H1 (cell line): ENCODE measurements at regions not wholly inside any gene's neighbourhood (a gene's known extent, or its start where the extent isn't known, plus 50 kb on each side); places are given as distances from the start of the nearest gene placed in this dataset.

Experiments
- CTCF ChIA-PET: fragments of 300-600 bp; sonication (Branson Sonifier 250); formaldehyde crosslinking; loops from one replicate; lab custom pipeline; 2021; ENCODE audit not compliant: partially characterized antibody; lab: Charles Lee
- POLR2A ChIA-PET: fragments of 300-600 bp; sonication (Branson Sonifier 250); formaldehyde crosslinking; loops from one replicate; lab custom pipeline; 2021; ENCODE audit warnings: inconsistent platforms; ENCODE audit not compliant: partially characterized antibody; lab: Charles Lee
- DNase-seq, 2 experiments: peaks; one replicate each; pipeline versions ENCODE4 v3.0.0 to v3.0.0-alpha.2; 2010 to 2022; ENCODE audit warnings: low spot score in 2 of 2, low read depth in 1 of 2, mixed read lengths in 1 of 2
- FAIRE-seq: peaks from 2 replicates; lab custom pipeline; 2011; peaks lifted over from hg19 to GRCh38; lab: Jason Lieb, UNC
- H2AFZ ChIP-seq: 2 replicates; pipeline ENCODE4 v1.8.1; 2012; ENCODE audit warnings: low read length, inconsistent platforms
- H2AK5ac ChIP-seq: 2 replicates; pipeline ENCODE4 v1.6.1; 2013; ENCODE audit warnings: low read depth, low read length
- H2BK120ac ChIP-seq: replicated peaks from 2 replicates; pipeline ENCODE3; 2013; ENCODE audit warnings: low read depth, low read length, inconsistent platforms
- H2BK12ac ChIP-seq: 2 replicates; pipeline ENCODE4 v1.6.1; 2013; ENCODE audit warnings: low read depth, low read length
- H2BK15ac ChIP-seq: 2 replicates; pipeline ENCODE4 v1.6.1; 2013; ENCODE audit warnings: low read length
- H2BK20ac ChIP-seq: 2 replicates; pipeline ENCODE4 v1.6.1; 2013; ENCODE audit warnings: low read length
- H2BK5ac ChIP-seq: 2 replicates; pipeline ENCODE4 v1.6.1; 2013; ENCODE audit warnings: low read depth, low read length
- H3K14ac ChIP-seq: 2 replicates; pipeline ENCODE4 v1.6.1; 2013; ENCODE audit warnings: inconsistent platforms; ENCODE audit not compliant: insufficient read length
- H3K18ac ChIP-seq: 2 replicates; pipeline ENCODE4 v1.6.1; 2013; ENCODE audit warnings: low read length; ENCODE audit errors: extremely low read depth
- H3K23ac ChIP-seq: 2 replicates; pipeline ENCODE4 v1.6.1; 2013; ENCODE audit warnings: inconsistent platforms; ENCODE audit not compliant: insufficient read length
- H3K23me2 ChIP-seq: 2 replicates; pipeline ENCODE4 v1.6.1; 2013; ENCODE audit warnings: low read depth, low read length
- H3K27ac ChIP-seq: 2 replicates; pipeline ENCODE4 v1.6.1; 2011; ENCODE audit warnings: low read depth, low read length, inconsistent platforms
- H3K27me3 ChIP-seq, 4 experiments: replicated peaks in 1 of 4; 1 replicate in 1 of 4; 2 replicates in 3 of 4; pipeline versions ENCODE4 v1.6.1 to v1.8.1; 2011 to 2013; ENCODE audit warnings: low read length in 3 of 4, mild to moderate bottlenecking in 3 of 4, inconsistent platforms in 2 of 4, mixed read lengths in 2 of 4, moderate library complexity in 1 of 4; ENCODE audit not compliant: control insufficient read depth in 3 of 4, insufficient read depth in 3 of 4; ENCODE audit errors: extremely low read depth in 1 of 4
- H3K36me3 ChIP-seq, 4 experiments: 2 replicates each; pipeline versions ENCODE4 v1.6.1 to v1.8.1; 2011 to 2013; ENCODE audit warnings: mild to moderate bottlenecking in 4 of 4, low read length in 3 of 4, moderate library complexity in 2 of 4, control low read depth in 1 of 4, inconsistent platforms in 1 of 4; ENCODE audit not compliant: insufficient read depth in 4 of 4, control insufficient read depth in 2 of 4
- H3K4ac ChIP-seq: replicated peaks from 2 replicates; pipeline ENCODE3; 2013; ENCODE audit warnings: low read length, low read depth, mixed read lengths, inconsistent platforms; ENCODE audit not compliant: insufficient read length
- H3K4me1 ChIP-seq, 4 experiments: replicated peaks in 1 of 4; 1 replicate in 1 of 4; 2 replicates in 3 of 4; pipeline versions ENCODE4 v1.6.1 to v1.8.1; 2011 to 2013; ENCODE audit warnings: low read length in 3 of 4, inconsistent platforms in 2 of 4, mixed read lengths in 1 of 4; ENCODE audit not compliant: insufficient read depth in 4 of 4, control insufficient read depth in 3 of 4
- H3K4me2 ChIP-seq, 2 experiments: 2 replicates each; pipeline versions ENCODE4 v1.6.1 to v1.8.1; 2011 to 2013; ENCODE audit warnings: low read depth in 2 of 2, low read length in 2 of 2, control low read depth in 1 of 2, inconsistent platforms in 1 of 2, mild to moderate bottlenecking in 1 of 2; ENCODE audit not compliant: insufficient read depth in 1 of 2
- H3K4me3 ChIP-seq, 4 experiments: fragments of 200-600, 300-600 bp in 1 of 4; sonication (generic), shearing (Covaris generic), sonication (Bioruptor Twin) in 1 of 4; 2 replicates each; pipeline versions ENCODE4 v1.5.1 to v1.8.1; 2011 to 2016; ENCODE audit warnings: low read length in 4 of 4, low read depth in 3 of 4, control low read depth in 2 of 4, inconsistent platforms in 2 of 4, mild to moderate bottlenecking in 2 of 4, mixed read lengths in 1 of 4, moderate library complexity in 1 of 4; ENCODE audit not compliant: insufficient read depth in 2 of 4; ENCODE audit errors: extremely low read depth in 1 of 4
- H3K56ac ChIP-seq: replicated peaks from 2 replicates; pipeline ENCODE3; 2013; ENCODE audit warnings: low read depth, mild to moderate bottlenecking, mixed read lengths, low read length, inconsistent platforms; ENCODE audit not compliant: insufficient read length
- H3K79me1 ChIP-seq: 2 replicates; pipeline ENCODE4 v1.6.1; 2013; ENCODE audit warnings: low read depth, low read length, control low read depth
- H3K79me2 ChIP-seq, 2 experiments: 2 replicates each; pipeline versions ENCODE4 v1.6.1 to v1.8.1; 2012 to 2013; ENCODE audit warnings: low read length in 2 of 2, mild to moderate bottlenecking in 2 of 2, inconsistent platforms in 1 of 2; ENCODE audit not compliant: insufficient read depth in 2 of 2, control insufficient read depth in 1 of 2
- H3K9ac ChIP-seq, 4 experiments: replicated peaks in 1 of 4; 1 replicate in 1 of 4; 2 replicates in 3 of 4; pipeline versions ENCODE4 v1.6.1 to v1.8.1; 2011 to 2013; ENCODE audit warnings: low read depth in 3 of 4, low read length in 3 of 4, control low read depth in 2 of 4, mild to moderate bottlenecking in 2 of 4, moderate library complexity in 2 of 4, inconsistent platforms in 1 of 4; ENCODE audit errors: extremely low read depth in 1 of 4
- H3K9me3 ChIP-seq, 2 experiments: 2 replicates each; pipeline versions ENCODE4 v1.6.1 to v1.8.1; 2012 to 2013; ENCODE audit warnings: mild to moderate bottlenecking in 2 of 2, moderate library complexity in 2 of 2, control low read depth in 1 of 2, inconsistent platforms in 1 of 2, low read depth in 1 of 2, low read length in 1 of 2, mixed read lengths in 1 of 2; ENCODE audit not compliant: insufficient read depth in 2 of 2
- H4K20me1 ChIP-seq, 2 experiments: replicated peaks in 1 of 2; 2 replicates each; pipeline versions ENCODE3 to v1.8.1; 2011 to 2013; ENCODE audit warnings: inconsistent platforms in 2 of 2, low read length in 2 of 2, mild to moderate bottlenecking in 1 of 2; ENCODE audit not compliant: insufficient read depth in 2 of 2, control insufficient read depth in 1 of 2
- H4K5ac ChIP-seq: 2 replicates; pipeline ENCODE4 v1.6.1; 2013; ENCODE audit warnings: low read length, low read depth, mixed read lengths, inconsistent platforms; ENCODE audit not compliant: insufficient read length
- H4K8ac ChIP-seq: 2 replicates; pipeline ENCODE4 v1.8.0; 2013; ENCODE audit warnings: mild to moderate bottlenecking, moderate library complexity, low read length, inconsistent platforms; ENCODE audit not compliant: insufficient read depth; ENCODE audit errors: extremely low read depth
- H4K91ac ChIP-seq: replicated peaks from 2 replicates; pipeline ENCODE3; 2013; ENCODE audit warnings: low read length, mixed read lengths, inconsistent platforms; ENCODE audit not compliant: insufficient read length
- WGBS, 2 experiments: shearing (Covaris generic) in 1 of 2; methylation state at CpG; one replicate each; pipeline versions ENCODE4 v1.1.6 to v1.1.7; 2013 to 2015; ENCODE audit warnings: low lambda C conversion rate in 2 of 2, mixed read lengths in 2 of 2, inconsistent platforms in 1 of 2, low coverage in 1 of 2, missing lambda C conversion rate in 1 of 2; ENCODE audit not compliant: insufficient replicate concordance in 2 of 2, insufficient coverage in 1 of 2, insufficient read length in 1 of 2; ENCODE audit errors: extremely low coverage in 1 of 2, missing lambda C conversion rate in 1 of 2; 5-methylcytosine and 5-hydroxymethylcytosine counted together
- TF ChIP-seq, protein P1 (sequence below): IDR thresholded peaks from 2 replicates; pipeline ENCODE4 v1.6.1; 2011; ENCODE audit warnings: low read depth, mild to moderate bottlenecking, low read length; ENCODE audit not compliant: insufficient read depth
- TF ChIP-seq, protein P2 (sequence below), 3 experiments: IDR thresholded peaks; 1 replicate in 2 of 3; 2 replicates in 1 of 3; pipeline versions ENCODE4 v1.5.1 to v1.6.1; 2011; ENCODE audit warnings: low read length in 3 of 3, mild to moderate bottlenecking in 3 of 3, inconsistent platforms in 2 of 3, low read depth in 1 of 3, moderate library complexity in 1 of 3; ENCODE audit not compliant: insufficient read depth in 1 of 3; ENCODE audit errors: control extremely low read depth in 1 of 3

DNA sequence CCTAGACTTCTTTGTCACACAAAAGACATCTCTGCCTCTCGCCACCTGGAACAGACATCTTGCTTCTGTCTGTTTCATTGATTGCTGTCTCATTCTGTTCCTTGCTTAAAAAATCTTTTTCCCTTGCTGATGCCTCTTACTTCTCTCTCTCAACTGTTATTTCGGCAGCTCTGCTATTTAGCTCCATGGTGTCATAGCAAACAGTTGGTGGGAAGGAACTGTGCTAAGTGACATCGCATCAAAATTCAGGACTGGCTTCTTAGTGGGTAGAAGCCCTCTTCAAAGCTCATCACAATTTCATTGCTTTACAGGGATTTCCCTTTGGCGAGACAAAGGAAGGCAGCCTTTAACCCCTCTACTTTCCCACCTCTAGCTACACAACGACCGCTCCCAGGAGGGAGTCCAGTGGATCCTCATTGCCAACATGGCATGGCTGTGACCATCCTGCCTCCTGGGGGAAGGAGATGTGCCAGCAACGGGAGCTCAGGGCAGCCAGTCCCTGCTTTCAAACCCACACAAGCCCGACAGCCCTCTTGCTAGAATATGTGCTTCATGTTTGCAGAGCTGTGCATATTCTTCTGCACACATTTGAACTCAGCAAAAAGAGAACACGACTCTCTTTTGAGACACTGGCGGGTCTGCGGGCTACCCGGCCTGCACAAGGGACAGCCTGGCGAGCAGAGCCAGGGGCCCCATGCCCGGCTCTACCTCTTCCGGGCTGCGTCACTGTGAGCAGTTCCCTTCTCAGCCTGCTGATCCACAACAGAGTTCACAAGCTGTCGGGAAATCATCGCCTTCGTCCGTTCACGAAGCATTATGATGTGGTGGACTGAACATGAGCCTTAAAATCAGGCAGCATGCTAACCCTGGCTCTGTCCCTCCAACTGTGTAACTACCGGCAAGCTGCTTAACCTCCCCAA is 51.1 kb upstream of the JAM3 start:
- no peaks in the 10 kb centered on the region for H3K79me1 ChIP-seq
- TF ChIP-seq, protein P1, sequence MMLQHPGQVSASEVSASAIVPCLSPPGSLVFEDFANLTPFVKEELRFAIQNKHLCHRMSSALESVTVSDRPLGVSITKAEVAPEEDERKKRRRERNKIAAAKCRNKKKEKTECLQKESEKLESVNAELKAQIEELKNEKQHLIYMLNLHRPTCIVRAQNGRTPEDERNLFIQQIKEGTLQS, result no peak
- TF ChIP-seq, protein P2, sequence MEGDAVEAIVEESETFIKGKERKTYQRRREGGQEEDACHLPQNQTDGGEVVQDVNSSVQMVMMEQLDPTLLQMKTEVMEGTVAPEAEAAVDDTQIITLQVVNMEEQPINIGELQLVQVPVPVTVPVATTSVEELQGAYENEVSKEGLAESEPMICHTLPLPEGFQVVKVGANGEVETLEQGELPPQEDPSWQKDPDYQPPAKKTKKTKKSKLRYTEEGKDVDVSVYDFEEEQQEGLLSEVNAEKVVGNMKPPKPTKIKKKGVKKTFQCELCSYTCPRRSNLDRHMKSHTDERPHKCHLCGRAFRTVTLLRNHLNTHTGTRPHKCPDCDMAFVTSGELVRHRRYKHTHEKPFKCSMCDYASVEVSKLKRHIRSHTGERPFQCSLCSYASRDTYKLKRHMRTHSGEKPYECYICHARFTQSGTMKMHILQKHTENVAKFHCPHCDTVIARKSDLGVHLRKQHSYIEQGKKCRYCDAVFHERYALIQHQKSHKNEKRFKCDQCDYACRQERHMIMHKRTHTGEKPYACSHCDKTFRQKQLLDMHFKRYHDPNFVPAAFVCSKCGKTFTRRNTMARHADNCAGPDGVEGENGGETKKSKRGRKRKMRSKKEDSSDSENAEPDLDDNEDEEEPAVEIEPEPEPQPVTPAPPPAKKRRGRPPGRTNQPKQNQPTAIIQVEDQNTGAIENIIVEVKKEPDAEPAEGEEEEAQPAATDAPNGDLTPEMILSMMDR (IDR thresholded peaks at IDR 0.05; ENCODE audit: control extremely low read depth in 1 of 3, insufficient read depth in 1 of 3, low read depth in 1 of 3, low read length in 3 of 3), result peak in 1 of 3 experiments; percentile 13; a peak in 1 of 4 replicates
- H3K36me3 ChIP-seq, result no peaks in the 10 kb centered on the region
- H4K91ac ChIP-seq, result no peak overlapping the region
- H2BK20ac ChIP-seq, result no peak overlapping the region
- no peaks in the 10 kb centered on the region for H3K23me2 ChIP-seq
- H3K79me2 ChIP-seq, result no peaks in the 10 kb centered on the region
- no peak overlapping the region for H3K23ac ChIP-seq
- no peaks in the 10 kb centered on the region for H3K9me3 ChIP-seq
- DNase-seq, result no peak
- no peaks in the 10 kb centered on the region for H4K20me1 ChIP-seq
- H3K27me3 ChIP-seq, result no peaks in the 10 kb centered on the region
- no peak overlapping the region for H2BK120ac ChIP-seq
- H3K4me1 ChIP-seq, result peaks cover 0 to 3% (median 0%) of the 10 kb centered on the region in 4 experiments; a peak in 2 of 7 replicates
- no peak overlapping the region for H3K4me2 ChIP-seq
- CTCF ChIA-PET, result interaction anchor here (1.0 to 12.1 kb wide), 14 partner anchors 9 to 136 kb away, joined by 3 to 91 read pairs (median 4); no protein-coding TSS in a partner anchor
- no peak overlapping the region; the same call in 1 of the 2 replicates for H3K18ac ChIP-seq
- H4K8ac ChIP-seq, result no peak overlapping the region
- no peak overlapping the region for H2BK15ac ChIP-seq
- H3K4me3 ChIP-seq, result no peak overlapping the region
- H3K4ac ChIP-seq, result no peak overlapping the region
- WGBS, 2 experiments, result 92% methylated on average over 22 of the region's 22 CpGs; no CpG with 5 or more reads in 1 of the 2 experiments
- no peak overlapping the region for H3K14ac ChIP-seq
- FAIRE-seq, result no peak
- H4K5ac ChIP-seq, result no peak overlapping the region
- H3K27ac ChIP-seq, result no peak overlapping the region
- no peak overlapping the region; the same call in 1 of the 2 replicates for H2BK5ac ChIP-seq
- H2AFZ ChIP-seq, result no peak overlapping the region
- no peak overlapping the region for H2AK5ac ChIP-seq
- no peak overlapping the region for H3K56ac ChIP-seq
- POLR2A ChIA-PET, result interaction anchor here (1.5 kb wide), 1 partner anchor 19 kb away, joined by 3 read pairs; no protein-coding TSS in a partner anchor
- H3K9ac ChIP-seq, result no peak overlapping the region
- no peak overlapping the region for H2BK12ac ChIP-seq
